ENCODE measurements at regions not wholly inside any gene's neighbourhood (a gene's known extent, or its start where the extent isn't known, plus 50 kb on each side); places are given as distances from the start of the nearest gene placed in this dataset.

DNA sequence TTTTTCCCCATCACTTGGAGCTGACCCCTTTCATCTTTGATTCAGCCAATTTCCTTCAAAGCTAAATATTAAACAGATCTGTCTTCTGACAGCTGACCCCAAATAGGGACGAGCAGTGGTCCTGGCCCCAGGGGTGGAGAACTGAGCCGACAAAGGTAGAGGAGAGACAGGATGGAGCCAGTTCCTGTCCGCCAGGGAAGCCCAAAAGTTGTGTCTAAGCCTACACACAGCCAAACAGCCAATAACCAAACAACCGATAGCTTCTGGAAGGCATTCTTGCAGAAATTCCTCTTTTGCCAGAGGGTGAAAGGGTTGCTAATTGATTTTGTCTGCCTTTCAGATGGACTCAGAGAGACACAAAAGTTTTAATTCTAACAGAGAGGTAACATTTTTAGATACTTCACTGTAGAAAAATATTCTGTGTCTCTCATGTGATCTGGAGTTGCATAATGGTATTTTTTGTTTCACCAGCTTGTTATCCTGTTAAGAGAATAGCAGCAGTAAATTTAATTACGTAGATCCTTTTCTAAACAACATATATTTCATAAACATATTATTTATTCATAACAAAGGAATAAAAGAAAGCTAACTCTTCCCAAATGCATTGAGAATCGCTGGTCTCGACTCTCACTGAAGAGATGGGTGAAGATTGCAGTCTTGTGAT is 161.7 kb upstream of the LYZL1 start:
- Histone ChIP-seq H3K27me3 (peaks cover 0 to 29% (median 0%) of the 10 kb centered on the region in 4 donors), H3K9me3 (no peaks in the 10 kb centered on the region), H3K27ac (no peak overlapping the region), H3K4me1 (no peaks in the 10 kb centered on the region), H3K4me3 (no peak overlapping the region), H3K36me3 (no peaks in the 10 kb centered on the region)
- TF ChIP-seq, protein P1, sequence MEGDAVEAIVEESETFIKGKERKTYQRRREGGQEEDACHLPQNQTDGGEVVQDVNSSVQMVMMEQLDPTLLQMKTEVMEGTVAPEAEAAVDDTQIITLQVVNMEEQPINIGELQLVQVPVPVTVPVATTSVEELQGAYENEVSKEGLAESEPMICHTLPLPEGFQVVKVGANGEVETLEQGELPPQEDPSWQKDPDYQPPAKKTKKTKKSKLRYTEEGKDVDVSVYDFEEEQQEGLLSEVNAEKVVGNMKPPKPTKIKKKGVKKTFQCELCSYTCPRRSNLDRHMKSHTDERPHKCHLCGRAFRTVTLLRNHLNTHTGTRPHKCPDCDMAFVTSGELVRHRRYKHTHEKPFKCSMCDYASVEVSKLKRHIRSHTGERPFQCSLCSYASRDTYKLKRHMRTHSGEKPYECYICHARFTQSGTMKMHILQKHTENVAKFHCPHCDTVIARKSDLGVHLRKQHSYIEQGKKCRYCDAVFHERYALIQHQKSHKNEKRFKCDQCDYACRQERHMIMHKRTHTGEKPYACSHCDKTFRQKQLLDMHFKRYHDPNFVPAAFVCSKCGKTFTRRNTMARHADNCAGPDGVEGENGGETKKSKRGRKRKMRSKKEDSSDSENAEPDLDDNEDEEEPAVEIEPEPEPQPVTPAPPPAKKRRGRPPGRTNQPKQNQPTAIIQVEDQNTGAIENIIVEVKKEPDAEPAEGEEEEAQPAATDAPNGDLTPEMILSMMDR (IDR thresholded peaks at IDR 0.05) = no peak
- no peak for TF ChIP-seq POLR2A (IDR thresholded peaks at IDR 0.05)
- 49 to 62% methylated on average over 6 of the region's 7 CpGs for WGBS, 2 donors
- intact Hi-C loops (cut with DNase I) = no loop called here
- DNase-seq = no peak

GRCh38 chr10:29127731-29128130 is 161.1 kb upstream of the LYZL1 start:
- no peak overlapping the region for H3K4me3 ChIP-seq
- no peak for TF ChIP-seq POLR2A (IDR thresholded peaks at IDR 0.05)
- TF ChIP-seq, protein P1 (IDR thresholded peaks at IDR 0.05) = no peak
- H3K4me1 ChIP-seq = peaks cover 0 to 2% (median 0%) of the 10 kb centered on the region in 3 donors
- H3K27me3 ChIP-seq = peaks cover 0 to 29% (median 0%) of the 10 kb centered on the region in 4 donors
- WGBS, 2 donors = 52 to 60% methylated on average over 3 of the region's 3 CpGs
- DNase-seq = no peak
- H3K9me3 ChIP-seq = no peaks in the 10 kb centered on the region
- intact Hi-C loops (cut with DNase I) = no loop called here
- no peak overlapping the region for H3K27ac ChIP-seq
- no peaks in the 10 kb centered on the region for H3K36me3 ChIP-seq

DNA sequence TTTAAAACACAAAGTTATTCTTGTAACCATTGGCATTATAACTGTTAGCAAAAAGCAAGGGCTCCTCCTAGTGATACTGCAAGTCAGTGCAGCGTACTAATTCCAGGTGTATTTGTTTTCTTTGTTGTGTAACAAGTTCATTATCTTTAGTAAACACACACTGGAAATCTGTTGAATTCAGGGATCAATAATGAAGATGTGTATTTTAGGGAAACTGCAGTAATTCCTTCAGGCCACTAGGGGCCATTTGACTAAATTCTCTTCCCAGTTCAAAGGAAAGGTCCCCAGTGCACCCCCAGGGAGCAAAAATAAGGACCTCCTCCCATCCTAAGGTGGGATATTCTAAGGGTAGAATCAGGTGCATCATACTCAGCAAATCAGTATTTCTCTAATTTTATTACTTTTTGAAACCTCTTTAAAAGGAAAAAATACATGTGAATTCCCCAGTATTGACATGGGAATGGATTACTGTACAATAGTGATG is 158.6 kb upstream of the LYZL1 start:
- WGBS, 2 donors = 11 to 29% methylated on average over 1 of the region's 1 CpG
- Histone ChIP-seq H3K4me3 (no peak overlapping the region), H3K36me3 (no peaks in the 10 kb centered on the region), H3K9me3 (no peaks in the 10 kb centered on the region), H3K27ac (no peak overlapping the region), H3K27me3 (peaks cover 0 to 29% (median 0%) of the 10 kb centered on the region in 4 donors), H3K4me1 (peaks cover 0 to 5% (median 0%) of the 10 kb centered on the region in 3 donors)
- DNase-seq = no peak
- intact Hi-C loops (cut with DNase I) = no loop called here
- TF ChIP-seq POLR2A (IDR thresholded peaks at IDR 0.05) = no peak
- TF ChIP-seq, protein P1 (IDR thresholded peaks at IDR 0.05) = peak in 5 of 6 experiments; percentile 36 to 68 (median 52)

GRCh38 chr10:29131952-29132547 is 156.8 kb upstream of the LYZL1 start:
- no peak for DNase-seq
- Histone ChIP-seq H3K4me1 (peaks cover 0 to 5% (median 0%) of the 10 kb centered on the region in 3 donors), H3K36me3 (no peaks in the 10 kb centered on the region), H3K27ac (peak overlapping the region in 1 of 4 donors; percentile 13), H3K4me3 (no peak overlapping the region), H3K9me3 (no peaks in the 10 kb centered on the region), H3K27me3 (peaks cover 0 to 17% (median 0%) of the 10 kb centered on the region in 4 donors)
- intact Hi-C loops (cut with DNase I) = no loop called here
- 53 to 66% methylated on average over 10 to 12 of the region's 12 CpGs for WGBS, 2 donors
- no peak for TF ChIP-seq POLR2A (IDR thresholded peaks at IDR 0.05)
- TF ChIP-seq, protein P1 (IDR thresholded peaks at IDR 0.05) = no peak

- H3K27ac ChIP-seq = peak overlapping the region in 1 of 4 donors; percentile 13
- H3K9me3 ChIP-seq = no peaks in the 10 kb centered on the region
- peaks cover 0 to 15% (median 0%) of the 10 kb centered on the region in 4 donors for H3K27me3 ChIP-seq
- H3K4me3 ChIP-seq = no peak overlapping the region
- DNase-seq = no peak
- TF ChIP-seq POLR2A (IDR thresholded peaks at IDR 0.05) = no peak
- TF ChIP-seq, protein P1 (IDR thresholded peaks at IDR 0.05) = no peak
- H3K4me1 ChIP-seq = peaks cover 0 to 5% (median 0%) of the 10 kb centered on the region in 3 donors
- intact Hi-C loops (cut with DNase I) = no loop called here
- H3K36me3 ChIP-seq = no peaks in the 10 kb centered on the region
- 39 to 46% methylated on average over 11 of the region's 11 CpGs for WGBS, 2 donors
Measured at GRCh38 chr10:29132551-29133111, 156.2 kb upstream of the LYZL1 start.

Data from esophagus squamous epithelium (tissue), 5 donors.